GM12891 (cell line): ENCODE measurements at regions not wholly inside any gene's neighbourhood (a gene's known extent, or its start where the extent isn't known, plus 50 kb on each side); places are given as distances from the start of the nearest gene placed in this dataset.

Source experiments
- PAX5 ChIP-seq: IDR thresholded peaks from 2 replicates; pipeline ENCODE4 v1.6.1; 2011; ENCODE audit warnings: low read length, moderate library complexity, mild to moderate bottlenecking; ENCODE audit not compliant: insufficient read depth, severe bottlenecking
- POLR2A ChIP-seq: IDR thresholded peaks from 2 replicates; pipeline ENCODE4 v1.6.1; 2011; ENCODE audit warnings: low read depth, low read length, control low read depth
- POLR2AphosphoS5 ChIP-seq: IDR thresholded peaks from 2 replicates; pipeline ENCODE4 v1.6.1; 2011; ENCODE audit warnings: low read depth, low read length, control low read depth
- TAF1 ChIP-seq: IDR thresholded peaks from 2 replicates; pipeline ENCODE4 v1.6.1; 2011; ENCODE audit warnings: low read depth, low read length, control low read depth

DNA sequence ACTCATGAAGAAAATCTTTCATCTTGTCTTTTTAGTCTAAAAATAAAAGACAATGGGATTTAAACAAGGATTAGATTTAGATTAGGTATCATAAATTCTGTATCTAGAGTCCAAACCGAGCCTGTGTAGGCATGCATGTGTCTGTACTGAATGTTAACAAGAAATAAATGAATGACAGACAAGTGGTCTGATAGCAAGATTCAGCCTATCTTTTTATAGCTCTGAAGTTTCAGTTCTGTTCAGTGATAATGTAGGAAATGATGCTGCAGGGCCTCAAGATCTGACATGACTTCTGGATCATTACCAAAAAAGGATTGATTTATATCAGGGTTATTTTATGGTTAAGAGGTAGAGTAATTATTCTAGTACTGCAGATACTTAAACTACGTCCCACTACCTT is 137.0 kb upstream of the ATP5MC3 start:
- TF ChIP-seq POLR2AphosphoS5 (no peak), PAX5 (no peak), POLR2A (no peak), TAF1 (no peak)
